Smooth muscle cell (in vitro differentiated cells): ENCODE measurements at regions not wholly inside any gene's neighbourhood (a gene's known extent, or its start where the extent isn't known, plus 50 kb on each side); places are given as distances from the start of the nearest gene placed in this dataset.

ENCODE experiments used
- DNase-seq: peaks from one replicate; lab custom pipeline; 2025; ENCODE audit not compliant: unreplicated experiment; lab: John Stamatoyannopoulos, UW
- H2AFZ ChIP-seq: fragments of 200-600 bp; sonication (generic); 2 replicates; pipeline ENCODE4 v1.6.0; 2016; ENCODE audit warnings: antibody characterized with exemption, low read depth, mild to moderate bottlenecking
- H3F3A ChIP-seq: fragments of 200-600 bp; sonication (generic); 2 replicates; pipeline ENCODE4 v1.6.0; 2017; ENCODE audit warnings: antibody characterized with exemption, low read depth
- H3K27ac ChIP-seq: fragments of 200-600 bp; sonication (generic); 2 replicates; pipeline ENCODE4 v1.5.1; 2016; ENCODE audit warnings: low read depth, mild to moderate bottlenecking
- H3K27me3 ChIP-seq: fragments of 200-600 bp; sonication (generic); 2 replicates; pipeline ENCODE4 v1.6.1; 2016; ENCODE audit warnings: low read depth, mild to moderate bottlenecking
- H3K36me3 ChIP-seq: fragments of 200-600 bp; sonication (generic); 2 replicates; pipeline ENCODE4 v1.5.1; 2016; ENCODE audit warnings: low read depth
- H3K4me1 ChIP-seq: fragments of 200-600 bp; sonication (generic); 2 replicates; pipeline ENCODE4 v1.5.1; 2016; ENCODE audit warnings: low read depth
- H3K4me2 ChIP-seq: fragments of 200-600 bp; sonication (generic); 2 replicates; pipeline ENCODE4 v1.6.0; 2016; ENCODE audit warnings: mild to moderate bottlenecking
- H3K4me3 ChIP-seq: fragments of 200-600 bp; sonication (generic); 2 replicates; pipeline ENCODE4 v1.5.1; 2016; ENCODE audit warnings: mild to moderate bottlenecking
- H3K79me2 ChIP-seq: fragments of 200-600 bp; sonication (generic); 2 replicates; pipeline ENCODE4 v1.6.0; 2016; ENCODE audit warnings: low read depth, mild to moderate bottlenecking
- H3K9ac ChIP-seq: fragments of 200-600 bp; sonication (generic); 2 replicates; pipeline ENCODE4 v1.6.0; 2016; ENCODE audit warnings: low read depth
- H3K9me3 ChIP-seq: fragments of 200-600 bp; sonication (generic); replicated peaks from 2 replicates; pipeline ENCODE4 v1.5.1; 2016; ENCODE audit warnings: low read depth
- H4K20me1 ChIP-seq: fragments of 200-600 bp; sonication (generic); 2 replicates; pipeline ENCODE4 v1.6.0; 2016; ENCODE audit warnings: low read depth
- WGBS: methylation state at CpG from one replicate; pipeline ENCODE4 v1.1.7; 2016; ENCODE audit warnings: low lambda C conversion rate; 5-methylcytosine and 5-hydroxymethylcytosine counted together
- TF ChIP-seq, protein P1 (sequence below): fragments of 200-600 bp; sonication (generic); IDR thresholded peaks from 2 replicates; pipeline ENCODE4 v1.5.1; 2017; ENCODE audit warnings: borderline replicate concordance, mild to moderate bottlenecking, antibody characterized with exemption; ENCODE audit not compliant: insufficient read depth, poor library complexity, severe bottlenecking

DNA sequence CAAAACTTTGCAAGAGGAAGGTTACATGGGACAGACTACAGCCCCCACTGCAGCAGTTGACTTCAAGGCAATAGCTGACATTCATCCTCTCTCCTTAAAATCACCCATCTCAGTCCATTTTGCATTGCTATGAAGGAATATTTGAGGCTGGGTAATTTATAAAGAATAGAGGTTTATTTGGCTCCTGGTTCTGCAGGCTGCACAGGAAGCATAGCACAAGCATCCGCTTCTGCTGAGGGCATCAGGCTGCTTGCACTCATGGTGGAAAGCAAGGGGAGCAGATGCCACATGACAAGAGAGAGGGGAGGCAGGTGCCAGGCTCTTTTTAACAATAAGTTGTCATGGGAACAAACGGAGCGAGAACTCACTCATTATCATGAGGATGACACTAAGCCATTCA, 646.0 kb downstream of the ZEB2 start:
- Histone ChIP-seq H3K27ac (no peak overlapping the region), H3K36me3 (no peaks in the 10 kb centered on the region), H2AFZ (no peak overlapping the region), H3K9ac (no peak overlapping the region), H3K27me3 (no peaks in the 10 kb centered on the region), H3K4me2 (no peak overlapping the region), H3K9me3 (no peaks in the 10 kb centered on the region), H3K79me2 (no peaks in the 10 kb centered on the region), H3K4me1 (peaks cover 12% of the 10 kb centered on the region), H3F3A (no peaks in the 10 kb centered on the region), H4K20me1 (no peaks in the 10 kb centered on the region), H3K4me3 (no peak overlapping the region)
- TF ChIP-seq, protein P1, sequence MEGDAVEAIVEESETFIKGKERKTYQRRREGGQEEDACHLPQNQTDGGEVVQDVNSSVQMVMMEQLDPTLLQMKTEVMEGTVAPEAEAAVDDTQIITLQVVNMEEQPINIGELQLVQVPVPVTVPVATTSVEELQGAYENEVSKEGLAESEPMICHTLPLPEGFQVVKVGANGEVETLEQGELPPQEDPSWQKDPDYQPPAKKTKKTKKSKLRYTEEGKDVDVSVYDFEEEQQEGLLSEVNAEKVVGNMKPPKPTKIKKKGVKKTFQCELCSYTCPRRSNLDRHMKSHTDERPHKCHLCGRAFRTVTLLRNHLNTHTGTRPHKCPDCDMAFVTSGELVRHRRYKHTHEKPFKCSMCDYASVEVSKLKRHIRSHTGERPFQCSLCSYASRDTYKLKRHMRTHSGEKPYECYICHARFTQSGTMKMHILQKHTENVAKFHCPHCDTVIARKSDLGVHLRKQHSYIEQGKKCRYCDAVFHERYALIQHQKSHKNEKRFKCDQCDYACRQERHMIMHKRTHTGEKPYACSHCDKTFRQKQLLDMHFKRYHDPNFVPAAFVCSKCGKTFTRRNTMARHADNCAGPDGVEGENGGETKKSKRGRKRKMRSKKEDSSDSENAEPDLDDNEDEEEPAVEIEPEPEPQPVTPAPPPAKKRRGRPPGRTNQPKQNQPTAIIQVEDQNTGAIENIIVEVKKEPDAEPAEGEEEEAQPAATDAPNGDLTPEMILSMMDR, result no peak
- 97% methylated on average over 3 of the region's 3 CpGs for WGBS
- no peak for DNase-seq

DNA sequence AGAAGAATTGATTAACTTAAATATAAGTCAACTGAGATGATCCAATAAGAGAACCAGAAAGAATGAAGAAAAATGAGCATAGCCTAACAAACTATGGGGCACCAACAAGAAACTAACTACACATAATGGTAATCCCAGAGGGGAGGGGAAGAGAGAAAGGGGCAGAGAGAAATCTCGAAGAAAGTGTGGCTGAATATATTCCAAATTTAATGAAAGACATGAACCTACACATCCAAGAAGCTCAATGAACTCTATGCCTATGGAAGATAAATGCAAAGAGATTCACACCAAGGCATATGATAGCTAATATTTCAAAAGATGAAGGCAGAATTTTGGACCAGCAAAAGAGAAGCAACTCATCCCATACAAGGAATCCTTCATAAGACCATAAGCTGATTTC, 649.2 kb downstream of the ZEB2 start:
- H3K4me2 ChIP-seq, result no peak overlapping the region
- H3K4me1 ChIP-seq, result no peaks in the 10 kb centered on the region
- H3K4me3 ChIP-seq, result no peak overlapping the region
- no peaks in the 10 kb centered on the region for H3K9me3 ChIP-seq
- no peaks in the 10 kb centered on the region for H3K36me3 ChIP-seq
- no peaks in the 10 kb centered on the region for H4K20me1 ChIP-seq
- WGBS, result 88% methylated on average over 1 of the region's 1 CpG
- TF ChIP-seq, protein P1, result no peak
- no peak overlapping the region for H3K9ac ChIP-seq
- no peaks in the 10 kb centered on the region for H3F3A ChIP-seq
- no peak overlapping the region for H3K27ac ChIP-seq
- DNase-seq, result no peak
- H3K27me3 ChIP-seq, result no peaks in the 10 kb centered on the region
- H2AFZ ChIP-seq, result no peak overlapping the region
- no peaks in the 10 kb centered on the region for H3K79me2 ChIP-seq

DNA sequence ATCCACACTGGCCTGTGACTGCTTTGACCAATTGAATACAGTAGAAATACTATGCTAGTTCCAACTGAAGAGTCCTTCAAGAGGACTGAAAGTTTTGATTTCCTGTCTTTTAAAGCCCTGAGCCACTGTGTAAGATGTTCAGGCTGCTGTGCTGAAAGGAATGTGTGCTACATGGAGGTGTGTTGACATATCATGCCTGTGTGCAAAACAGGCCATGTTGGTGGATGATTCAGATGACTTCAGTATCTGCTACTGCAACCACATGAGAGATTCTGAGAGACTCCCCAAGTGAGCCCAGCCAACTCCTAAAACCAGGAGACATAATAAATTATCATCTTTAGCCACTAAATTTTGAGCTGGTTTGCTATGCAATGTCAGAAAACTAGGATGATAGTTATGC, 662.9 kb downstream of the ZEB2 start:
- no peak overlapping the region for H3K4me3 ChIP-seq
- no peaks in the 10 kb centered on the region for H3K36me3 ChIP-seq
- TF ChIP-seq, protein P1, result no peak
- no peaks in the 10 kb centered on the region for H3K79me2 ChIP-seq
- H3K27me3 ChIP-seq, result no peaks in the 10 kb centered on the region
- no peak overlapping the region for H3K4me2 ChIP-seq
- H3K27ac ChIP-seq, result no peak overlapping the region
- no peak overlapping the region for H2AFZ ChIP-seq
- H3F3A ChIP-seq, result no peaks in the 10 kb centered on the region
- H3K9me3 ChIP-seq, result no peaks in the 10 kb centered on the region
- H3K4me1 ChIP-seq, result no peaks in the 10 kb centered on the region
- DNase-seq, result no peak
- no peaks in the 10 kb centered on the region for H4K20me1 ChIP-seq
- H3K9ac ChIP-seq, result no peak overlapping the region

DNA sequence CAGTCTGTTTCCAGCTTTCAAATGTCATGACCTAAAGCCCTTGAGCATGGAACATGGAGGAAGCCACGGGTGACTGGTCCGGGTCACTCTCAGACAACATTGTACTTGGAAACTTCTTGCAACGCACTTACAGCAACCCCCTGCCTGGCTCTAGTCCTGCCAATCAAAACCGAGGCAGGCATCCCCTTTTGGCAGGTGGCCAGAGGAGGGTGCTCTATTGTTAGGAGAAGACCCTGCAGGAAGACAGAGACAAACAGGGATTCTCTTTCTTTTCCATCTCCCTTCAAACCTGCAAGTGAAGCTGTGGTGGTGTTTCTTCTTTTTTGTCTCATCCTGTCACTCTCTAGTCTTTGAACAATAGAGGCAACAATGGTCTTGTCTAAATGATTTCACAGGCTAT, 667.2 kb downstream of the ZEB2 start:
- no peak for DNase-seq
- TF ChIP-seq, protein P1, result no peak

More for the DNA sequence above, 667.2 kb downstream of the ZEB2 start:
- Histone ChIP-seq H3F3A (no peaks in the 10 kb centered on the region), H3K27ac (no peak overlapping the region), H3K4me3 (no peak overlapping the region), H3K27me3 (no peaks in the 10 kb centered on the region), H3K4me1 (no peaks in the 10 kb centered on the region), H3K9me3 (no peaks in the 10 kb centered on the region), H3K79me2 (no peaks in the 10 kb centered on the region), H3K4me2 (no peak overlapping the region), H4K20me1 (no peaks in the 10 kb centered on the region), H2AFZ (no peak overlapping the region), H3K36me3 (no peaks in the 10 kb centered on the region), H3K9ac (no peak overlapping the region)
- 60% methylated on average over 4 of the region's 4 CpGs for WGBS
